IPS-18a (cell line): ENCODE measurements at regions not wholly inside any gene's neighbourhood (a gene's known extent, or its start where the extent isn't known, plus 50 kb on each side); places are given as distances from the start of the nearest gene placed in this dataset.
"Not testable (repeated sequence)": the region's sequence is repeated elsewhere in the genome, so short reads cannot be mapped to it uniquely, and the experiment has no call there.

ENCODE experiments used
- H3K27ac ChIP-seq: one replicate; pipeline ENCODE4 v1.5.1; 2013; ENCODE audit warnings: low read length
- H3K27me3 ChIP-seq: one replicate; pipeline ENCODE4 v1.6.1; 2013; ENCODE audit warnings: mild to moderate bottlenecking, low read length; ENCODE audit not compliant: control insufficient read depth, insufficient read depth
- H3K36me3 ChIP-seq: one replicate; pipeline ENCODE4 v1.6.1; 2013; ENCODE audit warnings: low read depth, low read length; ENCODE audit not compliant: control insufficient read depth
- H3K4me1 ChIP-seq: one replicate; pipeline ENCODE4 v1.6.1; 2013; ENCODE audit warnings: low read depth, low read length; ENCODE audit not compliant: control insufficient read depth
- H3K4me3 ChIP-seq: one replicate; pipeline ENCODE4 v1.5.1; 2013; ENCODE audit warnings: low read length
- H3K9ac ChIP-seq: one replicate; pipeline ENCODE4 v1.6.1; 2013; ENCODE audit warnings: mild to moderate bottlenecking, low read length, moderate library complexity
- H3K9me3 ChIP-seq: one replicate; pipeline ENCODE4 v1.6.1; 2013; ENCODE audit warnings: low read depth, low read length; ENCODE audit not compliant: control insufficient read depth

GRCh38 chr2:5637051-5637450 lies 55.1 kb upstream of the SOX11 start:
- not testable (repeated sequence) for H3K36me3 ChIP-seq, H3K9me3 ChIP-seq, H3K27me3 ChIP-seq, H3K4me3 ChIP-seq, H3K9ac ChIP-seq, H3K27ac ChIP-seq, H3K4me1 ChIP-seq
